ENCODE measurements at regions not wholly inside any gene's neighbourhood (a gene's known extent, or its start where the extent isn't known, plus 50 kb on each side); places are given as distances from the start of the nearest gene placed in this dataset.

GRCh38 chr5:112112346-112112745, 306.7 kb downstream of the EPB41L4A start:
- H3K9me3 ChIP-seq (ENCODE audit: low read depth, low read length, poor library complexity, severe bottlenecking) = no peaks in the 10 kb centered on the region
- no peak overlapping the region for H3K27ac ChIP-seq (ENCODE audit: low read depth, low read length, poor library complexity, severe bottlenecking)
- intact Hi-C loops (cut with micrococcal nuclease; ENCODE audit: unreplicated experiment) = no loop called here
- no peak for DNase-seq (ENCODE audit: low spot score)
- TF ChIP-seq EZH2 (IDR thresholded peaks at IDR 0.05; ENCODE audit: borderline replicate concordance, low read depth, low read length, poor library complexity, severe bottlenecking) (no peak), CTCF (conservative IDR thresholded peaks at IDR 0.05; ENCODE audit: low read depth, low read length) (no peak)
- H3K36me3 ChIP-seq (ENCODE audit: insufficient read depth, low read length, poor library complexity, severe bottlenecking) = no peaks in the 10 kb centered on the region
- no peak overlapping the region for H3K4me3 ChIP-seq (ENCODE audit: low read depth, low read length, poor library complexity, severe bottlenecking)
- ChIA-PET POLR2A (ENCODE audit: low non-redundant PET) (no interaction called here), CTCF (no interaction called here)
- no TSS peak for BruUV-seq (replicated peaks)
- H3K27me3 ChIP-seq (replicated peaks; ENCODE audit: insufficient read depth, low read depth, low read length, poor library complexity) = peaks cover 5% of the 10 kb centered on the region
- H3K4me1 ChIP-seq (ENCODE audit: insufficient read depth, low read length, poor library complexity, severe bottlenecking) = no peaks in the 10 kb centered on the region

- DNase-seq (ENCODE audit: low spot score) = peak; percentile 3
- intact Hi-C loops (cut with micrococcal nuclease; ENCODE audit: unreplicated experiment) = no loop called here
- H3K9me3 ChIP-seq (ENCODE audit: low read depth, low read length, poor library complexity, severe bottlenecking) = no peaks in the 10 kb centered on the region
- ChIA-PET POLR2A (ENCODE audit: low non-redundant PET) (no interaction called here), CTCF (no interaction called here)
- no peaks in the 10 kb centered on the region for H3K27me3 ChIP-seq (replicated peaks; ENCODE audit: insufficient read depth, low read depth, low read length, poor library complexity)
- no TSS peak for BruUV-seq (replicated peaks)
- H3K4me3 ChIP-seq (ENCODE audit: low read depth, low read length, poor library complexity, severe bottlenecking) = no peak overlapping the region
- H3K4me1 ChIP-seq (ENCODE audit: insufficient read depth, low read length, poor library complexity, severe bottlenecking) = no peaks in the 10 kb centered on the region
- no peak overlapping the region for H3K27ac ChIP-seq (ENCODE audit: low read depth, low read length, poor library complexity, severe bottlenecking)
- H3K36me3 ChIP-seq (ENCODE audit: insufficient read depth, low read length, poor library complexity, severe bottlenecking) = no peaks in the 10 kb centered on the region
- no peak for TF ChIP-seq EZH2 (IDR thresholded peaks at IDR 0.05; ENCODE audit: borderline replicate concordance, low read depth, low read length, poor library complexity, severe bottlenecking)
Measured at GRCh38 chr5:112109331-112110007, 309.6 kb downstream of the EPB41L4A start.

- H3K9me3 ChIP-seq (ENCODE audit: low read depth, low read length, poor library complexity, severe bottlenecking) = no peaks in the 10 kb centered on the region
- H3K4me3 ChIP-seq (ENCODE audit: low read depth, low read length, poor library complexity, severe bottlenecking) = no peak overlapping the region
- no peak overlapping the region for H3K27ac ChIP-seq (ENCODE audit: low read depth, low read length, poor library complexity, severe bottlenecking)
- H3K27me3 ChIP-seq (replicated peaks; ENCODE audit: insufficient read depth, low read depth, low read length, poor library complexity) = no peaks in the 10 kb centered on the region
- intact Hi-C loops (cut with micrococcal nuclease; ENCODE audit: unreplicated experiment) = no loop called here
- BruUV-seq (replicated peaks) = no TSS peak
- DNase-seq (ENCODE audit: low spot score) = no peak
- H3K4me1 ChIP-seq (ENCODE audit: insufficient read depth, low read length, poor library complexity, severe bottlenecking) = no peaks in the 10 kb centered on the region
- no peaks in the 10 kb centered on the region for H3K36me3 ChIP-seq (ENCODE audit: insufficient read depth, low read length, poor library complexity, severe bottlenecking)
- no peak for TF ChIP-seq EZH2 (IDR thresholded peaks at IDR 0.05; ENCODE audit: borderline replicate concordance, low read depth, low read length, poor library complexity, severe bottlenecking)
- no peak for TF ChIP-seq CTCF (conservative IDR thresholded peaks at IDR 0.05; ENCODE audit: low read depth, low read length)
- ChIA-PET POLR2A (ENCODE audit: low non-redundant PET) (no interaction called here), CTCF (no interaction called here)
Measured at GRCh38 chr5:112106878-112107277, 312.2 kb downstream of the EPB41L4A start.

- TF ChIP-seq CTCF (conservative IDR thresholded peaks at IDR 0.05; ENCODE audit: low read depth, low read length) (no peak), EZH2 (IDR thresholded peaks at IDR 0.05; ENCODE audit: borderline replicate concordance, low read depth, low read length, poor library complexity, severe bottlenecking) (no peak)
- POLR2A ChIA-PET (ENCODE audit: low non-redundant PET) = no interaction called here
- CTCF ChIA-PET = no interaction called here
- Histone ChIP-seq H3K4me3 (ENCODE audit: low read depth, low read length, poor library complexity, severe bottlenecking) (no peak overlapping the region), H3K4me1 (ENCODE audit: insufficient read depth, low read length, poor library complexity, severe bottlenecking) (no peaks in the 10 kb centered on the region), H3K9me3 (ENCODE audit: low read depth, low read length, poor library complexity, severe bottlenecking) (no peaks in the 10 kb centered on the region), H3K36me3 (ENCODE audit: insufficient read depth, low read length, poor library complexity, severe bottlenecking) (no peaks in the 10 kb centered on the region), H3K27ac (ENCODE audit: low read depth, low read length, poor library complexity, severe bottlenecking) (no peak overlapping the region), H3K27me3 (replicated peaks; ENCODE audit: insufficient read depth, low read depth, low read length, poor library complexity) (no peaks in the 10 kb centered on the region)
- no peak for DNase-seq (ENCODE audit: low spot score)
- no TSS peak for BruUV-seq (replicated peaks)
- intact Hi-C loops (cut with micrococcal nuclease; ENCODE audit: unreplicated experiment) = no loop called here
Measured at GRCh38 chr5:112097768-112098167, 321.3 kb downstream of the EPB41L4A start.

Measured in A673 (cell line).